Heart right ventricle (tissue), 16 donors: ENCODE measurements at regions not wholly inside any gene's neighbourhood (a gene's known extent, or its start where the extent isn't known, plus 50 kb on each side); places are given as distances from the start of the nearest gene placed in this dataset.

Experiments used
- ATAC-seq, 8 donors: fragments of 200-7000 bp; cut with Tn5 transposase; one replicate each; pipeline ENCODE4 v1.9.1; 2020; ENCODE audit warnings: mild to moderate bottlenecking in 8 of 8, moderate library complexity in 8 of 8, moderate number of reproducible peaks in 1 of 8
- DNase-seq, 2 donors: peaks; one replicate each; pipeline ENCODE4 v3.0.0-alpha.2; 2020
- H3K27ac ChIP-seq, 10 donors: fragments of 200-600 bp; sonication (generic) in 2 of 10; one replicate each; pipeline versions ENCODE4 v1.5.0 to v1.8.0; 2020 to 2022; ENCODE audit warnings: mild to moderate bottlenecking in 3 of 10
- H3K27me3 ChIP-seq, 7 donors: fragments of 200-600 bp; one replicate each; pipeline ENCODE4 v1.8.0; 2021 to 2022; ENCODE audit warnings: mild to moderate bottlenecking in 2 of 7
- H3K36me3 ChIP-seq, 9 donors: fragments of 200-600 bp; sonication (generic) in 1 of 9; one replicate each; pipeline versions ENCODE4 v1.5.0 to v1.8.0; 2020 to 2022; ENCODE audit warnings: mild to moderate bottlenecking in 2 of 9
- H3K4me1 ChIP-seq, 9 donors: fragments of 200-600 bp; sonication (generic) in 1 of 9; one replicate each; pipeline versions ENCODE4 v1.5.0 to v1.8.0; 2020 to 2022; ENCODE audit warnings: mild to moderate bottlenecking in 4 of 9
- H3K4me3 ChIP-seq, 10 donors: fragments of 200-600 bp; sonication (generic) in 2 of 10; one replicate each; pipeline versions ENCODE4 v1.5.0 to v1.8.0; 2020 to 2022; ENCODE audit warnings: mild to moderate bottlenecking in 7 of 10, moderate library complexity in 2 of 10
- H3K9me3 ChIP-seq, 11 donors: fragments of 200-600 bp in 10 of 11; sonication (generic) in 2 of 11; one replicate each; pipeline versions ENCODE4 v1.5.0 to v1.8.0; 2013 to 2022; ENCODE audit warnings: mild to moderate bottlenecking in 2 of 11, control low read depth in 1 of 11, moderate library complexity in 1 of 11
- CTCF ChIP-seq, 9 donors: fragments of 200-600 bp; sonication (generic) in 2 of 9; IDR thresholded peaks; one replicate each; pipeline versions ENCODE4 v1.5.0 to v1.8.0; 2021 to 2022; ENCODE audit warnings: antibody characterized with exemption in 9 of 9, mild to moderate bottlenecking in 5 of 9, moderate library complexity in 1 of 9
- WGBS, 2 donors: extraction: QIAGEN DNeasy Blood & Tissue Kit; methylation state at CpG; one replicate each; pipeline ENCODE4 v1.1.7; 2013; ENCODE audit warnings: inconsistent platforms in 1 of 2; 5-methylcytosine and 5-hydroxymethylcytosine counted together
- intact Hi-C, 10 donors: fragments of 100-400 bp; cut with DNase I; formaldehyde crosslinking; loops; one replicate each; pipeline versions ENCODE4 v1.11.1 to v1.14.2; 2022
- donor health status: Arrhythmogenic right ventricular cardiomyopathy.
- donor health status: ischemic (EF 13 %, LVEDD 7.1; RV severe dilation, severe dysfunction).
- donor health status: healthy with polysubstance abuse.
- donor health status: DM: no; HTN: yes; CAD: no.
- donor health status: DM: no; HTN: no; CAD: no.
- donor health status: ischemic (EF 25% LVEDD 6.9; RV normal size, moderate dysfunction).
- donor health status: ischemic (EF 25% LVEDD 5.7; RV mildly dilated, moderate dysfunction).
- donor health status: healthy.
- donor health status: DM: yes; HTN: yes; CAD: no.
- donor health status: Ischemic cardiomyopathy.
- donor health status: ischemic (EF 35%, LVEDD 5.7; RV mildly dilated, moderate dysfunction).
- donor health status: nonischemic (EF 11% LVEDD 7.7; RV severe dilation, severe dysfunction).
- donor health status: DM: yes; HTN: yes; CAD: no.
- donor health status: PGD.
- donor health status: ischemic (EF 29% LVEDD 5.4; RV normal size, mild dysfunction).
- donor health status: nonischemic (EF 23%, LVEDD 6.1; RV moderate dilation, normal function).

GRCh38 chr2:128446874-128447537, 128.3 kb upstream of the HS6ST1 start:
- DNase-seq: no peak
- intact Hi-C loops: loop anchor here in 2 of 10 donors (10.0 kb wide), 1 partner anchor 122 kb away; no protein-coding TSS in a partner anchor

GRCh38 chr2:128447538-128447995, 128.9 kb upstream of the HS6ST1 start:
- H3K4me1 ChIP-seq: peaks cover 0 to 32% (median 8%) of the 10 kb centered on the region in 9 donors
- H3K27ac ChIP-seq: no peak overlapping the region
- TF ChIP-seq CTCF (IDR thresholded peaks at IDR 0.05): no peak
- no peak overlapping the region for H3K4me3 ChIP-seq
- ATAC-seq: no peak
- DNase-seq: no peak
- intact Hi-C loops: loop anchor here in 2 of 10 donors (10.0 kb wide), 1 partner anchor 123 kb away; no protein-coding TSS in a partner anchor
- 94% methylated on average over 7 of the region's 7 CpGs for WGBS, 2 donors
- peaks cover 0 to 3% (median 0%) of the 10 kb centered on the region in 7 donors for H3K27me3 ChIP-seq
- no peaks in the 10 kb centered on the region for H3K9me3 ChIP-seq
- no peaks in the 10 kb centered on the region for H3K36me3 ChIP-seq

More at GRCh38 chr2:128446874-128447537, 128.3 kb upstream of the HS6ST1 start:
- ATAC-seq: no peak
- H3K4me3 ChIP-seq: no peak overlapping the region
- H3K27me3 ChIP-seq: no peaks in the 10 kb centered on the region
- H3K27ac ChIP-seq: peak overlapping the region in 1 of 10 donors; percentile 20
- H3K36me3 ChIP-seq: no peaks in the 10 kb centered on the region
- no peaks in the 10 kb centered on the region for H3K9me3 ChIP-seq
- no peak for TF ChIP-seq CTCF (IDR thresholded peaks at IDR 0.05)
- peaks cover 0 to 37% (median 13%) of the 10 kb centered on the region in 9 donors for H3K4me1 ChIP-seq
- 74 to 77% methylated on average over 17 of the region's 17 CpGs for WGBS, 2 donors

- Histone ChIP-seq H3K36me3 (no peaks in the 10 kb centered on the region), H3K9me3 (no peaks in the 10 kb centered on the region), H3K27me3 (peaks cover 0 to 6% (median 0%) of the 10 kb centered on the region in 7 donors), H3K4me3 (no peak overlapping the region), H3K27ac (no peak overlapping the region), H3K4me1 (peaks cover 0 to 22% (median 0%) of the 10 kb centered on the region in 9 donors)
- intact Hi-C loops: loop anchor here in 2 of 10 donors (10.0 kb wide), 1 partner anchor 124 kb away; no protein-coding TSS in a partner anchor
- DNase-seq (no peak), ATAC-seq (no peak)
- TF ChIP-seq CTCF (IDR thresholded peaks at IDR 0.05): no peak
- 87% methylated on average over 13 of the region's 13 CpGs for WGBS, 2 donors
These were observed 129.9 kb upstream of the HS6ST1 start for GRCh38 chr2:128448331-128449225.
